Glutamatergic neuron (in vitro differentiated cells): ENCODE measurements at regions not wholly inside any gene's neighbourhood (a gene's known extent, or its start where the extent isn't known, plus 50 kb on each side); places are given as distances from the start of the nearest gene placed in this dataset.

Experiments used
- DNase-seq: peaks from one replicate; pipeline ENCODE4 v3.0.0; 2022
- H3K27ac Mint-ChIP-seq: one replicate; pipeline ENCODE4 v1.8.0; 2020; ENCODE audit warnings: mild to moderate bottlenecking, mixed read lengths, inconsistent platforms; ENCODE audit not compliant: unreplicated experiment
- H3K27me3 Mint-ChIP-seq: one replicate; pipeline ENCODE4 v1.8.0; 2020; ENCODE audit warnings: mild to moderate bottlenecking, moderate library complexity, mixed read lengths, inconsistent platforms; ENCODE audit not compliant: unreplicated experiment
- H3K36me3 Mint-ChIP-seq: one replicate; pipeline ENCODE4 v1.8.0; 2020; ENCODE audit warnings: mild to moderate bottlenecking, mixed read lengths, inconsistent platforms; ENCODE audit not compliant: unreplicated experiment
- H3K4me1 Mint-ChIP-seq: one replicate; pipeline ENCODE4 v1.8.0; 2020; ENCODE audit warnings: mild to moderate bottlenecking, low read depth, mixed read lengths, inconsistent platforms; ENCODE audit not compliant: unreplicated experiment
- H3K4me3 Mint-ChIP-seq: one replicate; pipeline ENCODE4 v1.8.0; 2020; ENCODE audit warnings: mild to moderate bottlenecking, mixed read lengths, inconsistent platforms; ENCODE audit not compliant: unreplicated experiment
- H3K9me3 Mint-ChIP-seq: one replicate; pipeline ENCODE4 v1.8.0; 2020; ENCODE audit warnings: mild to moderate bottlenecking, moderate library complexity, mixed read lengths, inconsistent platforms; ENCODE audit not compliant: unreplicated experiment
- TF ChIP-seq, protein P1 (sequence below): fragments of 200-600 bp; sonication (generic); IDR thresholded peaks from one replicate; pipeline ENCODE4 v1.5.0; 2021; ENCODE audit not compliant: partially characterized antibody, unreplicated experiment

DNA sequence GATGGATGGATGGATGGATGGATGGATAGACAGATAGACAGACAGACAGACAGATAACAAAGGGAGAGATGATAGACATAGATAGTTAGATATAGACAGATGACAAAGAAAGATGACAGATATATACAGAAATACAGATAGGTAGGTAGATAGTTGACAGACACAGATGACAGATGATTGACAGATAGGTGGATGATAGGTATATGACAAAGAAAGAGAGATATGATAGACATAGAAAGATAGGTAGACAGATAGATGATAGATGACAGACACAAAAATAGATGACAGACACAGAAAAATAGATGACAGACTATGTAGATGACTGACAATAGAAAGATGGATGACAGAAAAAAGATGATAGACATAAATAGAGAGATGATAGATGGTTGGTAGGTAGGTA is 200.0 kb upstream of the TAS2R1 start:
- DNase-seq: no peak
- TF ChIP-seq, protein P1, sequence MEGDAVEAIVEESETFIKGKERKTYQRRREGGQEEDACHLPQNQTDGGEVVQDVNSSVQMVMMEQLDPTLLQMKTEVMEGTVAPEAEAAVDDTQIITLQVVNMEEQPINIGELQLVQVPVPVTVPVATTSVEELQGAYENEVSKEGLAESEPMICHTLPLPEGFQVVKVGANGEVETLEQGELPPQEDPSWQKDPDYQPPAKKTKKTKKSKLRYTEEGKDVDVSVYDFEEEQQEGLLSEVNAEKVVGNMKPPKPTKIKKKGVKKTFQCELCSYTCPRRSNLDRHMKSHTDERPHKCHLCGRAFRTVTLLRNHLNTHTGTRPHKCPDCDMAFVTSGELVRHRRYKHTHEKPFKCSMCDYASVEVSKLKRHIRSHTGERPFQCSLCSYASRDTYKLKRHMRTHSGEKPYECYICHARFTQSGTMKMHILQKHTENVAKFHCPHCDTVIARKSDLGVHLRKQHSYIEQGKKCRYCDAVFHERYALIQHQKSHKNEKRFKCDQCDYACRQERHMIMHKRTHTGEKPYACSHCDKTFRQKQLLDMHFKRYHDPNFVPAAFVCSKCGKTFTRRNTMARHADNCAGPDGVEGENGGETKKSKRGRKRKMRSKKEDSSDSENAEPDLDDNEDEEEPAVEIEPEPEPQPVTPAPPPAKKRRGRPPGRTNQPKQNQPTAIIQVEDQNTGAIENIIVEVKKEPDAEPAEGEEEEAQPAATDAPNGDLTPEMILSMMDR: no peak
- Mint-ChIP-seq H3K9me3 (peaks cover 2% of the 10 kb centered on the region), H3K27ac (no peak overlapping the region), H3K4me1 (no peaks in the 10 kb centered on the region), H3K36me3 (no peaks in the 10 kb centered on the region), H3K4me3 (no peak overlapping the region), H3K27me3 (no peaks in the 10 kb centered on the region)

DNA sequence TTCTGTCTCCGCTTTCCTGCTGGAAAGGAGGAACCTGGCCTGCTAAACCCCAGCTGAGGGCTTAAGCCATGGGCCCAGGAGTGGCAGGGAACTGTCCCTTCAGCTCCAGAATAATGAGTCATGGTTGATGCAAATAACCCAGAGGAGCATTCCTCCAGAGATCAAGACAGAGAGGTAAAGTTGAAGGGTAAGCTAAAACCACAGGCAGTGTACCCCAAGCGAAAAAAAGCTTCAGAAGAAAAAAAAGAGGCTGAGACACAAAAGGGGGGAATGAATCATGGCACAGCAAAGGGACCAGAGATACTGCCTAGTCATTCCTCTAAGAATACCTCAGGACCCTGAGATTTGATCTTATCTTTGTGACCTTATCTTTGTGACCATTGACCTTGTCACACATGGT is 199.5 kb upstream of the TAS2R1 start:
- Mint-ChIP-seq H3K4me3 (no peak overlapping the region), H3K36me3 (no peaks in the 10 kb centered on the region), H3K4me1 (no peaks in the 10 kb centered on the region), H3K9me3 (no peaks in the 10 kb centered on the region), H3K27ac (no peak overlapping the region), H3K27me3 (no peaks in the 10 kb centered on the region)
- no peak for DNase-seq
- TF ChIP-seq, protein P1: no peak

DNA sequence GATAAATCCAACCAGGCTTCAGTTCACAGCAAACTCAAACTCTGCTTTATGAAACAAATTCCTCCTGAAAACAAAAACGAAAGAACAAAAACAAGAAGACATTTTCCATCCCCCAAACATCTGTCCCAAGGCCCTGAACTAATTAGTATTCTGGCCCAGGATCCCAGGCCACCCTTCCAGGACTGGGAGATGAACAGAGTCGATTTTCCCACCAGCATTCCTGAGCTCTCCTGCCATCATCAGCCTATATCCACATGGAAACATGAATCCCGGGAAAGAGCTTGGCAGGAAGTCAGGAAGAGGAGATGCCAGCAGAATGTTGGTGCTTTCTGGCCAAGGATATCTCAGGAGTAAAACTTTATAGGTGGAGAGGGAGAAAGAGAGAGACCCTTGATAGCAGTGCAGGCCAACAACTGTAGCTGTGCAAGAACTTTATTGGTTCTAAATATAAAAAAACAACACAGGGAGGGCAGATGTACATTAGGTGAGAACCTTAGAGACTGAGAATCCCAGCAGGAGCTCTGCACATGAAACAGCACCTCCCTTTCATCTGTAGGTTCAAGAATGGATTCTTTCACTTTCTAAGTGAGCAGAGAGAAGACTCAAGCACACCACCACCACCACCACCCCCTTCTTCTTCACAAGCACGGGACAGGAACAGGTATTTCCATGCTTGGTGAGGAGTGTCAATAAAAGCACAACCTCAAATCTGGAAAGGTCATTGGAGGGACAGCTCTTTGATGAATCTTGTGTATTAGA is 190.7 kb upstream of the TAS2R1 start:
- H3K36me3 Mint-ChIP-seq: no peaks in the 10 kb centered on the region
- no peaks in the 10 kb centered on the region for H3K4me1 Mint-ChIP-seq
- H3K27ac Mint-ChIP-seq: no peak overlapping the region
- DNase-seq: no peak
- H3K27me3 Mint-ChIP-seq: no peaks in the 10 kb centered on the region
- no peak overlapping the region for H3K4me3 Mint-ChIP-seq
- H3K9me3 Mint-ChIP-seq: no peaks in the 10 kb centered on the region
- TF ChIP-seq, protein P1: no peak

DNA sequence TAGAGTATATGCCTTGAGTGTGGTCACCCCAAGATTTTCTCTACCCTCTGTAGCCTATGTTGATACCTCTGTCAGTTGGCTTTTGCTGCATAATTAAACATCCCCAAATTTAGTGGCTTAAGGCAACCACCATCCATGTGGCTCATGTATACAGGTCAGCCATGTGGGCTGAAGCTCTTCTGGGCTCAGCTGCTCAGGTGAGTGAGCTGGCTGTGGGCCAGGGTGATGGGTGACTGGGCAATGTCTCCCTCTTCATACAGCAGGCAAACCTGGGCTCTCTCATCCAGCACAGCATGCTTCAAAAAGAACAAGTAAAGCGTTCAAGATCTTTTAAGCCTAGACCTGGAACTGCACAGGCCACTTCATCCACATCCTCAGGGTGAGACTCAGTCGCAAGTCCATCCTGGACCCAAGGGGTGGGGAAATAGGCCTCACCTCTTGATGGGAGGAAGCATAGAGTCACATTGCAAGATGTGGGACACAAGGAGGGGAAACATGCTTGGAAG is 188.2 kb upstream of the TAS2R1 start:
- no peaks in the 10 kb centered on the region for H3K4me1 Mint-ChIP-seq
- no peaks in the 10 kb centered on the region for H3K27me3 Mint-ChIP-seq
- no peaks in the 10 kb centered on the region for H3K36me3 Mint-ChIP-seq
- no peak for DNase-seq
- H3K27ac Mint-ChIP-seq: no peak overlapping the region
- TF ChIP-seq, protein P1: no peak
- no peaks in the 10 kb centered on the region for H3K9me3 Mint-ChIP-seq
- no peak overlapping the region for H3K4me3 Mint-ChIP-seq

DNA sequence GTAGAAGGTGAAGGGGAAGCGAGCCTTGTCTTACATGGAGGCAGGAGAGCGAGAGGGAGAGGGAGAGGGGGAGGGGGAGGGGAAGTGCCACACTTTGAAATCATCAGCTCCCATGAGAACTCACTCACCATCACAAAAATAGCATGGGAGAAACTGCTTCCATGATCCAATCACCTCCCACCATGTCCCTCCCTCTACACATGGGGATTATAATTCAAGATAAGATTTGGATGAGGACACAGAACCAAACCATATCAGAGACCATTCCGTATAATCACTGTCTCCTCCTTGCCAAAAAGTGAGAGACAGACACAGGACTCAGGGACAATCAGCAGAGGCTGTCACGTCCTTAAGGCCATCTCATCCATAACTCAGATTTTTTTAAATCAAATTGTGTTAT is 187.7 kb upstream of the TAS2R1 start:
- TF ChIP-seq, protein P1: no peak
- Mint-ChIP-seq H3K27me3 (no peaks in the 10 kb centered on the region), H3K9me3 (no peaks in the 10 kb centered on the region), H3K4me1 (no peaks in the 10 kb centered on the region), H3K36me3 (no peaks in the 10 kb centered on the region), H3K27ac (no peak overlapping the region), H3K4me3 (no peak overlapping the region)
- no peak for DNase-seq
